ENCODE measurements at regions not wholly inside any gene's neighbourhood (a gene's known extent, or its start where the extent isn't known, plus 50 kb on each side); places are given as distances from the start of the nearest gene placed in this dataset.
"Not testable (repeated sequence)": the region's sequence is repeated elsewhere in the genome, so short reads cannot be mapped to it uniquely, and the experiment has no call there.

DNA sequence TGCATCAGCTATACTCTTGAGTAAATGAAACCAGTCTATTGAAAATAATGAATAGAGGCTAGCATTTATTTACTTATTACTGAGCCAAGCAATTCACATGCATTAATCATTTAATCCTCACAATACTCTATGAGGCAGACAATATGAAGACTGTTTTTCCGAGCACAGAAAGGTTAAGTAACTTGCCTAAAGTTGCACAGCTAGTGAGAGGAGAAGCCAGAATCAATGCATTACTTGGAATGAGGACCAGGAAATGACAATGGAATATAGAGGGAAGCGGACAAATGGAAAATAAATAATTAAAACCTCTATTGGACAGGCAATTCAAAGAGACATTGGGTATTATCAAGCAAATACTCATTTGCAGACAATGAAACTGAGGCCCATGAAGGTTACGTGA lies 207.6 kb upstream of the PRKCQ start:
- Mint-ChIP-seq H3K9me3 (no peaks in the 10 kb centered on the region), H3K27ac (no peak overlapping the region), H3K36me3 (no peaks in the 10 kb centered on the region), H3K4me1 (peaks cover 5% of the 10 kb centered on the region), H3K4me3 (no peak overlapping the region), H3K27me3 (ENCODE audit: insufficient read depth, low read depth) (no peaks in the 10 kb centered on the region)
- H3K9me3 ChIP-seq (ENCODE audit: low read depth) = no peaks in the 10 kb centered on the region
- no peak overlapping the region for H2AFZ ChIP-seq (replicated peaks)
- H3K4me3 ChIP-seq = no peak overlapping the region
- H3K79me2 ChIP-seq (ENCODE audit: low read depth) = no peaks in the 10 kb centered on the region
- no peak for DNase-seq (ENCODE audit: low spot score)
- H3K36me3 ChIP-seq = no peaks in the 10 kb centered on the region
- H3K27me3 ChIP-seq = no peaks in the 10 kb centered on the region
- H3K4me2 ChIP-seq = no peak overlapping the region
- H4K20me1 ChIP-seq (ENCODE audit: low read depth) = no peaks in the 10 kb centered on the region
- TF ChIP-seq, protein P1, sequence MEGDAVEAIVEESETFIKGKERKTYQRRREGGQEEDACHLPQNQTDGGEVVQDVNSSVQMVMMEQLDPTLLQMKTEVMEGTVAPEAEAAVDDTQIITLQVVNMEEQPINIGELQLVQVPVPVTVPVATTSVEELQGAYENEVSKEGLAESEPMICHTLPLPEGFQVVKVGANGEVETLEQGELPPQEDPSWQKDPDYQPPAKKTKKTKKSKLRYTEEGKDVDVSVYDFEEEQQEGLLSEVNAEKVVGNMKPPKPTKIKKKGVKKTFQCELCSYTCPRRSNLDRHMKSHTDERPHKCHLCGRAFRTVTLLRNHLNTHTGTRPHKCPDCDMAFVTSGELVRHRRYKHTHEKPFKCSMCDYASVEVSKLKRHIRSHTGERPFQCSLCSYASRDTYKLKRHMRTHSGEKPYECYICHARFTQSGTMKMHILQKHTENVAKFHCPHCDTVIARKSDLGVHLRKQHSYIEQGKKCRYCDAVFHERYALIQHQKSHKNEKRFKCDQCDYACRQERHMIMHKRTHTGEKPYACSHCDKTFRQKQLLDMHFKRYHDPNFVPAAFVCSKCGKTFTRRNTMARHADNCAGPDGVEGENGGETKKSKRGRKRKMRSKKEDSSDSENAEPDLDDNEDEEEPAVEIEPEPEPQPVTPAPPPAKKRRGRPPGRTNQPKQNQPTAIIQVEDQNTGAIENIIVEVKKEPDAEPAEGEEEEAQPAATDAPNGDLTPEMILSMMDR (IDR thresholded peaks at IDR 0.05) = no peak
- TF ChIP-seq EZH2phosphoT487 (IDR thresholded peaks at IDR 0.05) (no peak), EZH2 (IDR thresholded peaks at IDR 0.05) (no peak)
- peaks cover 12% of the 10 kb centered on the region for H3K4me1 ChIP-seq
- no peaks in the 10 kb centered on the region for H3F3A ChIP-seq (ENCODE audit: low read depth)
- no peak overlapping the region for H3K27ac ChIP-seq
- H3K9ac ChIP-seq = no peak overlapping the region

DNA sequence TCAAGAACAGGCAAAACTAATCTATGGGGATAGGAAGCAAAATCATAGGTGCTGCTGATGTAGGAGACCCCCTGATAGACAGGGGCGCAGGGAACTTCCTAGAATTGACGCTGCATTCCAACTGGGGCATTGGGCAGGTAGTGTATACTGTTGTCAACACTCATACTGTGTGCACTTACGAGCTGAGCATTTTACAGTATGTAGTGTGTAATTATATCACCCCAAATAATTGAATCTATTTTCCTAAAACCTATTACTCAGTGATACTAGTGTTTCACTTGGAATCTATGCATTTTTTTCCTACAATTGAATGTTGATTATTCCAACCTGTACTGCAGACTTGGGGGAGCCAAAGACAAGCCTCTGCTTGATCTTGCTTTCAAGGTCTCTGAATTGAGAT lies 207.0 kb upstream of the PRKCQ start:
- no peak for DNase-seq (ENCODE audit: low spot score)
- no peaks in the 10 kb centered on the region for H3K79me2 ChIP-seq (ENCODE audit: low read depth)
- H3K27me3 ChIP-seq = no peaks in the 10 kb centered on the region
- no peaks in the 10 kb centered on the region for H3K9me3 ChIP-seq (ENCODE audit: low read depth)
- H3K9ac ChIP-seq = no peak overlapping the region
- H2AFZ ChIP-seq (replicated peaks) = no peak overlapping the region
- H3K4me3 Mint-ChIP-seq = no peak overlapping the region
- no peak overlapping the region for H3K4me3 ChIP-seq
- H3K4me1 Mint-ChIP-seq = peaks cover 5% of the 10 kb centered on the region
- no peaks in the 10 kb centered on the region for H3F3A ChIP-seq (ENCODE audit: low read depth)
- no peak overlapping the region for H3K4me2 ChIP-seq
- H3K36me3 ChIP-seq = no peaks in the 10 kb centered on the region
- no peaks in the 10 kb centered on the region for H3K27me3 Mint-ChIP-seq (ENCODE audit: insufficient read depth, low read depth)
- H4K20me1 ChIP-seq (ENCODE audit: low read depth) = no peaks in the 10 kb centered on the region
- H3K4me1 ChIP-seq = peaks cover 12% of the 10 kb centered on the region
- no peak for TF ChIP-seq EZH2phosphoT487 (IDR thresholded peaks at IDR 0.05)
- TF ChIP-seq EZH2 (IDR thresholded peaks at IDR 0.05) = no peak
- TF ChIP-seq, protein P1 (IDR thresholded peaks at IDR 0.05) = no peak
- no peaks in the 10 kb centered on the region for H3K36me3 Mint-ChIP-seq
- no peak overlapping the region for H3K27ac ChIP-seq
- no peak overlapping the region for H3K27ac Mint-ChIP-seq
- H3K9me3 Mint-ChIP-seq = no peaks in the 10 kb centered on the region

DNA sequence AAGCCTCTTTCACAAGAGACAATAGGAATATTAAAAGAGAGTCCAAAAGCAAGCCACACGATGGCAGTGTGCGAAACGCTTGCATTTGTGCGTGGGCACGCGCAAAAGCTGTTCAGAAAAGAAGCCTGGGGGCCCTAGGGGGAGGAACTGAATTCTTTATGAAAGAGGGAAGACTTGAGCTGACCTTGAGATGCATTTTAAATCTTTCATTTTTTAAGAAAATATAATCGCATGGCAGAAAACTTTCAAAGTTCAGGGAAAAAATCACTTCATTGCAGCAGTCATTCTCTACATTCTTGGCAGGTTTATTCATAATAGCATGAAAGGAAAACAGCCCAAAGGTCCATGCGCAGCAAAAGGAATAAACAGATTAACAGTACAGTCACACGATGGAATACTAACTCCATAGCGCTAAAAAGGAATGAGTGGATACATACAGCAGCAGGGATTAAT lies 206.5 kb upstream of the PRKCQ start:
- no peak overlapping the region for H3K4me3 ChIP-seq
- H3K9ac ChIP-seq = no peak overlapping the region

DNA sequence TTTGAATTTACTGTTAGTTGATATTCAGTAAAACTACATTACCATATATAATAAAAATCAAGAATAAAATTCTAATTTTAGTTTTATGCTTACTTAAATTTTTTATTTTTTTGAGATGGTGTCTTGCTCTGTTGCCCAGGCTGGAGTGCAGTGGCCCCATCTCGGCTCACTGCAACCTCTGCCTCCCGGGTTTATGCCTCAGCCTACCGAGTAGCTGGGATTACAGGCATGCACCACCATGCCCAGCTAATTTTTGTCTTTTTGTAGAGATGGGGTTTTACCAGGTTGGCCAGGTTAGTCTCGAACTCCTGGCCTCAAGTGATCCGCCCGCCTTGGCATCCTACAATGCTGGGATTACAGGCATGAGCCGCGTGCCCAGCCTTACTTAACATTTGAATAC lies 204.4 kb upstream of the PRKCQ start:
- not testable (repeated sequence) for H3K79me2 ChIP-seq (ENCODE audit: low read depth); H3K36me3 ChIP-seq; DNase-seq (ENCODE audit: low spot score); H4K20me1 ChIP-seq (ENCODE audit: low read depth); H2AFZ ChIP-seq (replicated peaks); H3K27me3 Mint-ChIP-seq (ENCODE audit: insufficient read depth, low read depth); H3K9me3 ChIP-seq (ENCODE audit: low read depth); H3K4me3 ChIP-seq; H3K27me3 ChIP-seq; H3K36me3 Mint-ChIP-seq; H3K9ac ChIP-seq; H3K9me3 Mint-ChIP-seq; H3K4me3 Mint-ChIP-seq; H3K27ac ChIP-seq; H3K4me2 ChIP-seq; H3K4me1 Mint-ChIP-seq; H3K27ac Mint-ChIP-seq; H3F3A ChIP-seq (ENCODE audit: low read depth)
- H3K4me1 ChIP-seq = peaks cover 12% of the 10 kb centered on the region

More for the DNA sequence above, 206.5 kb upstream of the PRKCQ start:
- H3K36me3 Mint-ChIP-seq = no peaks in the 10 kb centered on the region
- H3K27ac Mint-ChIP-seq = no peak overlapping the region
- DNase-seq (ENCODE audit: low spot score) = no peak
- no peaks in the 10 kb centered on the region for H3K9me3 Mint-ChIP-seq
- no peaks in the 10 kb centered on the region for H4K20me1 ChIP-seq (ENCODE audit: low read depth)
- peaks cover 5% of the 10 kb centered on the region for H3K4me1 Mint-ChIP-seq
- no peaks in the 10 kb centered on the region for H3K79me2 ChIP-seq (ENCODE audit: low read depth)
- TF ChIP-seq, protein P1 (IDR thresholded peaks at IDR 0.05) = no peak
- TF ChIP-seq EZH2 (IDR thresholded peaks at IDR 0.05) (no peak), EZH2phosphoT487 (IDR thresholded peaks at IDR 0.05) (no peak)
- H3K36me3 ChIP-seq = no peaks in the 10 kb centered on the region
- no peak overlapping the region for H3K4me3 Mint-ChIP-seq
- no peaks in the 10 kb centered on the region for H3F3A ChIP-seq (ENCODE audit: low read depth)
- no peaks in the 10 kb centered on the region for H3K9me3 ChIP-seq (ENCODE audit: low read depth)
- no peaks in the 10 kb centered on the region for H3K27me3 Mint-ChIP-seq (ENCODE audit: insufficient read depth, low read depth)
- H3K27ac ChIP-seq = no peak overlapping the region
- H3K27me3 ChIP-seq = no peaks in the 10 kb centered on the region
- H3K4me1 ChIP-seq = peaks cover 12% of the 10 kb centered on the region
- H2AFZ ChIP-seq (replicated peaks) = peak overlapping the region; percentile 32
- no peak overlapping the region for H3K4me2 ChIP-seq

Measured in neural progenitor cell (in vitro differentiated cells).